H1 (cell line): ENCODE measurements at regions not wholly inside any gene's neighbourhood (a gene's known extent, or its start where the extent isn't known, plus 50 kb on each side); places are given as distances from the start of the nearest gene placed in this dataset.

Experiments
- CTCF ChIA-PET: fragments of 300-600 bp; sonication (Branson Sonifier 250); formaldehyde crosslinking; loops from one replicate; lab custom pipeline; 2021; ENCODE audit not compliant: partially characterized antibody; lab: Charles Lee
- POLR2A ChIA-PET: fragments of 300-600 bp; sonication (Branson Sonifier 250); formaldehyde crosslinking; loops from one replicate; lab custom pipeline; 2021; ENCODE audit warnings: inconsistent platforms; ENCODE audit not compliant: partially characterized antibody; lab: Charles Lee
- DNase-seq, 2 experiments: peaks; one replicate each; pipeline versions ENCODE4 v3.0.0 to v3.0.0-alpha.2; 2010 to 2022; ENCODE audit warnings: low spot score in 2 of 2, low read depth in 1 of 2, mixed read lengths in 1 of 2
- FAIRE-seq: peaks from 2 replicates; lab custom pipeline; 2011; peaks lifted over from hg19 to GRCh38; lab: Jason Lieb, UNC
- H2AFZ ChIP-seq: 2 replicates; pipeline ENCODE4 v1.8.1; 2012; ENCODE audit warnings: low read length, inconsistent platforms
- H2AK5ac ChIP-seq: 2 replicates; pipeline ENCODE4 v1.6.1; 2013; ENCODE audit warnings: low read depth, low read length
- H2BK120ac ChIP-seq: replicated peaks from 2 replicates; pipeline ENCODE3; 2013; ENCODE audit warnings: low read depth, low read length, inconsistent platforms
- H2BK12ac ChIP-seq: 2 replicates; pipeline ENCODE4 v1.6.1; 2013; ENCODE audit warnings: low read depth, low read length
- H2BK15ac ChIP-seq: 2 replicates; pipeline ENCODE4 v1.6.1; 2013; ENCODE audit warnings: low read length
- H2BK20ac ChIP-seq: 2 replicates; pipeline ENCODE4 v1.6.1; 2013; ENCODE audit warnings: low read length
- H2BK5ac ChIP-seq: 2 replicates; pipeline ENCODE4 v1.6.1; 2013; ENCODE audit warnings: low read depth, low read length
- H3K14ac ChIP-seq: 2 replicates; pipeline ENCODE4 v1.6.1; 2013; ENCODE audit warnings: inconsistent platforms; ENCODE audit not compliant: insufficient read length
- H3K18ac ChIP-seq: 2 replicates; pipeline ENCODE4 v1.6.1; 2013; ENCODE audit warnings: low read length; ENCODE audit errors: extremely low read depth
- H3K23ac ChIP-seq: 2 replicates; pipeline ENCODE4 v1.6.1; 2013; ENCODE audit warnings: inconsistent platforms; ENCODE audit not compliant: insufficient read length
- H3K23me2 ChIP-seq: 2 replicates; pipeline ENCODE4 v1.6.1; 2013; ENCODE audit warnings: low read depth, low read length
- H3K27ac ChIP-seq: 2 replicates; pipeline ENCODE4 v1.6.1; 2011; ENCODE audit warnings: low read depth, low read length, inconsistent platforms
- H3K27me3 ChIP-seq, 4 experiments: replicated peaks in 1 of 4; 1 replicate in 1 of 4; 2 replicates in 3 of 4; pipeline versions ENCODE4 v1.6.1 to v1.8.1; 2011 to 2013; ENCODE audit warnings: low read length in 3 of 4, mild to moderate bottlenecking in 3 of 4, inconsistent platforms in 2 of 4, mixed read lengths in 2 of 4, moderate library complexity in 1 of 4; ENCODE audit not compliant: control insufficient read depth in 3 of 4, insufficient read depth in 3 of 4; ENCODE audit errors: extremely low read depth in 1 of 4
- H3K36me3 ChIP-seq, 4 experiments: 2 replicates each; pipeline versions ENCODE4 v1.6.1 to v1.8.1; 2011 to 2013; ENCODE audit warnings: mild to moderate bottlenecking in 4 of 4, low read length in 3 of 4, moderate library complexity in 2 of 4, control low read depth in 1 of 4, inconsistent platforms in 1 of 4; ENCODE audit not compliant: insufficient read depth in 4 of 4, control insufficient read depth in 2 of 4
- H3K4ac ChIP-seq: replicated peaks from 2 replicates; pipeline ENCODE3; 2013; ENCODE audit warnings: low read length, low read depth, mixed read lengths, inconsistent platforms; ENCODE audit not compliant: insufficient read length
- H3K4me1 ChIP-seq, 4 experiments: replicated peaks in 1 of 4; 1 replicate in 1 of 4; 2 replicates in 3 of 4; pipeline versions ENCODE4 v1.6.1 to v1.8.1; 2011 to 2013; ENCODE audit warnings: low read length in 3 of 4, inconsistent platforms in 2 of 4, mixed read lengths in 1 of 4; ENCODE audit not compliant: insufficient read depth in 4 of 4, control insufficient read depth in 3 of 4
- H3K4me2 ChIP-seq, 2 experiments: 2 replicates each; pipeline versions ENCODE4 v1.6.1 to v1.8.1; 2011 to 2013; ENCODE audit warnings: low read depth in 2 of 2, low read length in 2 of 2, control low read depth in 1 of 2, inconsistent platforms in 1 of 2, mild to moderate bottlenecking in 1 of 2; ENCODE audit not compliant: insufficient read depth in 1 of 2
- H3K4me3 ChIP-seq, 4 experiments: fragments of 200-600, 300-600 bp in 1 of 4; sonication (generic), shearing (Covaris generic), sonication (Bioruptor Twin) in 1 of 4; 2 replicates each; pipeline versions ENCODE4 v1.5.1 to v1.8.1; 2011 to 2016; ENCODE audit warnings: low read length in 4 of 4, low read depth in 3 of 4, control low read depth in 2 of 4, inconsistent platforms in 2 of 4, mild to moderate bottlenecking in 2 of 4, mixed read lengths in 1 of 4, moderate library complexity in 1 of 4; ENCODE audit not compliant: insufficient read depth in 2 of 4; ENCODE audit errors: extremely low read depth in 1 of 4
- H3K56ac ChIP-seq: replicated peaks from 2 replicates; pipeline ENCODE3; 2013; ENCODE audit warnings: low read depth, mild to moderate bottlenecking, mixed read lengths, low read length, inconsistent platforms; ENCODE audit not compliant: insufficient read length
- H3K79me1 ChIP-seq: 2 replicates; pipeline ENCODE4 v1.6.1; 2013; ENCODE audit warnings: low read depth, low read length, control low read depth
- H3K79me2 ChIP-seq, 2 experiments: 2 replicates each; pipeline versions ENCODE4 v1.6.1 to v1.8.1; 2012 to 2013; ENCODE audit warnings: low read length in 2 of 2, mild to moderate bottlenecking in 2 of 2, inconsistent platforms in 1 of 2; ENCODE audit not compliant: insufficient read depth in 2 of 2, control insufficient read depth in 1 of 2
- H3K9ac ChIP-seq, 4 experiments: replicated peaks in 1 of 4; 1 replicate in 1 of 4; 2 replicates in 3 of 4; pipeline versions ENCODE4 v1.6.1 to v1.8.1; 2011 to 2013; ENCODE audit warnings: low read depth in 3 of 4, low read length in 3 of 4, control low read depth in 2 of 4, mild to moderate bottlenecking in 2 of 4, moderate library complexity in 2 of 4, inconsistent platforms in 1 of 4; ENCODE audit errors: extremely low read depth in 1 of 4
- H3K9me3 ChIP-seq, 2 experiments: 2 replicates each; pipeline versions ENCODE4 v1.6.1 to v1.8.1; 2012 to 2013; ENCODE audit warnings: mild to moderate bottlenecking in 2 of 2, moderate library complexity in 2 of 2, control low read depth in 1 of 2, inconsistent platforms in 1 of 2, low read depth in 1 of 2, low read length in 1 of 2, mixed read lengths in 1 of 2; ENCODE audit not compliant: insufficient read depth in 2 of 2
- H4K20me1 ChIP-seq, 2 experiments: replicated peaks in 1 of 2; 2 replicates each; pipeline versions ENCODE3 to v1.8.1; 2011 to 2013; ENCODE audit warnings: inconsistent platforms in 2 of 2, low read length in 2 of 2, mild to moderate bottlenecking in 1 of 2; ENCODE audit not compliant: insufficient read depth in 2 of 2, control insufficient read depth in 1 of 2
- H4K5ac ChIP-seq: 2 replicates; pipeline ENCODE4 v1.6.1; 2013; ENCODE audit warnings: low read length, low read depth, mixed read lengths, inconsistent platforms; ENCODE audit not compliant: insufficient read length
- H4K8ac ChIP-seq: 2 replicates; pipeline ENCODE4 v1.8.0; 2013; ENCODE audit warnings: mild to moderate bottlenecking, moderate library complexity, low read length, inconsistent platforms; ENCODE audit not compliant: insufficient read depth; ENCODE audit errors: extremely low read depth
- H4K91ac ChIP-seq: replicated peaks from 2 replicates; pipeline ENCODE3; 2013; ENCODE audit warnings: low read length, mixed read lengths, inconsistent platforms; ENCODE audit not compliant: insufficient read length
- ATF2 ChIP-seq: IDR thresholded peaks from 2 replicates; pipeline ENCODE4 v1.6.1; 2012; ENCODE audit warnings: low read length, inconsistent platforms
- BRCA1 ChIP-seq: IDR thresholded peaks from 2 replicates; pipeline ENCODE4 v1.6.1; 2012; ENCODE audit warnings: low read depth, low read length, improper control_type of control experiment
- CBX8 ChIP-seq: fragments of 300-800, 300-1000 bp; sonication (generic); IDR thresholded peaks from 2 replicates; pipeline ENCODE4 v1.7.1; 2016; ENCODE audit warnings: low read depth, low read length, borderline replicate concordance
- CREB1 ChIP-seq: IDR thresholded peaks from 2 replicates; pipeline ENCODE4 v1.6.1; 2012; ENCODE audit warnings: inconsistent platforms
- HDAC6 ChIP-seq: IDR thresholded peaks from one replicate; pipeline ENCODE4 v1.7.1; 2012; ENCODE audit warnings: low read depth, mild to moderate bottlenecking, inconsistent platforms, low read length, moderate library complexity
- JUN ChIP-seq: IDR thresholded peaks from 2 replicates; pipeline ENCODE4 v1.6.1; 2011; ENCODE audit warnings: low read depth, mild to moderate bottlenecking, improper control_type of control experiment, low read length
- MAFK ChIP-seq: IDR thresholded peaks from 2 replicates; pipeline ENCODE4 v1.6.1; 2012; ENCODE audit warnings: low read depth, mild to moderate bottlenecking, improper control_type of control experiment, low read length
- NRF1 ChIP-seq: IDR thresholded peaks from 2 replicates; pipeline ENCODE4 v1.6.1; 2011; ENCODE audit warnings: mild to moderate bottlenecking, low read depth, low read length, improper control_type of control experiment
- SIX5 ChIP-seq: IDR thresholded peaks from 2 replicates; pipeline ENCODE4 v1.6.1; 2011; ENCODE audit warnings: mild to moderate bottlenecking, low read depth, low read length
- TAF1 ChIP-seq: IDR thresholded peaks from 2 replicates; pipeline ENCODE4 v1.6.1; 2011; ENCODE audit warnings: mild to moderate bottlenecking, low read depth, low read length
- TAF7 ChIP-seq: optimal IDR thresholded peaks from 2 replicates; pipeline ENCODE3; 2011; ENCODE audit warnings: low read depth, mild to moderate bottlenecking, inconsistent platforms, low read length, moderate library complexity, borderline replicate concordance
- WGBS, 2 experiments: shearing (Covaris generic) in 1 of 2; methylation state at CpG; one replicate each; pipeline versions ENCODE4 v1.1.6 to v1.1.7; 2013 to 2015; ENCODE audit warnings: low lambda C conversion rate in 2 of 2, mixed read lengths in 2 of 2, inconsistent platforms in 1 of 2, low coverage in 1 of 2, missing lambda C conversion rate in 1 of 2; ENCODE audit not compliant: insufficient replicate concordance in 2 of 2, insufficient coverage in 1 of 2, insufficient read length in 1 of 2; ENCODE audit errors: extremely low coverage in 1 of 2, missing lambda C conversion rate in 1 of 2; 5-methylcytosine and 5-hydroxymethylcytosine counted together
- TF ChIP-seq, protein P1 (sequence below): IDR thresholded peaks from 2 replicates; pipeline ENCODE4 v1.6.1; 2011; ENCODE audit warnings: low read depth, mild to moderate bottlenecking, low read length; ENCODE audit not compliant: insufficient read depth

- no peak for DNase-seq
- no peaks in the 10 kb centered on the region for H3K79me1 ChIP-seq
- H3K23me2 ChIP-seq, result no peaks in the 10 kb centered on the region
- H3K27me3 ChIP-seq, result no peaks in the 10 kb centered on the region; a peak in 1 of 7 replicates
- no peak overlapping the region for H3K14ac ChIP-seq
- no peaks in the 10 kb centered on the region for H3K79me2 ChIP-seq
- FAIRE-seq, result no peak
- H4K5ac ChIP-seq, result no peak overlapping the region
- H3K4me3 ChIP-seq, result no peak overlapping the region
- H2BK5ac ChIP-seq, result no peak overlapping the region
- H3K9ac ChIP-seq, result no peak overlapping the region
- H3K56ac ChIP-seq, result no peak overlapping the region
- no peaks in the 10 kb centered on the region for H3K36me3 ChIP-seq
- POLR2A ChIA-PET, result no interaction called here
- H3K23ac ChIP-seq, result no peak overlapping the region
- H2BK12ac ChIP-seq, result no peak overlapping the region
- no peak overlapping the region for H4K91ac ChIP-seq
- no peak overlapping the region for H3K27ac ChIP-seq
- H2BK15ac ChIP-seq, result no peak overlapping the region
- H4K20me1 ChIP-seq, result no peaks in the 10 kb centered on the region
- H4K8ac ChIP-seq, result no peak overlapping the region
- H2AK5ac ChIP-seq, result no peak overlapping the region
- H3K18ac ChIP-seq, result no peak overlapping the region
- 93% methylated on average over 4 of the region's 4 CpGs; no CpG with 5 or more reads in 1 of the 2 experiments for WGBS, 2 experiments
- H2AFZ ChIP-seq, result no peak overlapping the region
- CTCF ChIA-PET, result no interaction called here
- no peak overlapping the region for H3K4ac ChIP-seq
- no peak overlapping the region for H2BK20ac ChIP-seq
- H3K9me3 ChIP-seq, result no peaks in the 10 kb centered on the region
- H3K4me2 ChIP-seq, result no peak overlapping the region
- H3K4me1 ChIP-seq, result no peaks in the 10 kb centered on the region
- no peak overlapping the region for H2BK120ac ChIP-seq
- no peak for TF ChIP-seq CREB1
- no peak for TF ChIP-seq JUN
- TF ChIP-seq, protein P1, sequence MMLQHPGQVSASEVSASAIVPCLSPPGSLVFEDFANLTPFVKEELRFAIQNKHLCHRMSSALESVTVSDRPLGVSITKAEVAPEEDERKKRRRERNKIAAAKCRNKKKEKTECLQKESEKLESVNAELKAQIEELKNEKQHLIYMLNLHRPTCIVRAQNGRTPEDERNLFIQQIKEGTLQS, result no peak
- no peak for TF ChIP-seq TAF1
- no peak for TF ChIP-seq HDAC6
- no peak for TF ChIP-seq BRCA1
- no peak for TF ChIP-seq CBX8
- TF ChIP-seq NRF1, result no peak
- TF ChIP-seq ATF2, result no peak
- no peak for TF ChIP-seq MAFK
- TF ChIP-seq SIX5, result no peak
- TF ChIP-seq TAF7, result no peak
Observed at GRCh38 chr4:36573441-36573840, 292.0 kb downstream of the DTHD1 start.
